ENCODE measurements at regions not wholly inside any gene's neighbourhood (a gene's known extent, or its start where the extent isn't known, plus 50 kb on each side); places are given as distances from the start of the nearest gene placed in this dataset.
A peak's percentile ranks its signal among the peaks of the same experiment; 100 is the strongest.

DNA sequence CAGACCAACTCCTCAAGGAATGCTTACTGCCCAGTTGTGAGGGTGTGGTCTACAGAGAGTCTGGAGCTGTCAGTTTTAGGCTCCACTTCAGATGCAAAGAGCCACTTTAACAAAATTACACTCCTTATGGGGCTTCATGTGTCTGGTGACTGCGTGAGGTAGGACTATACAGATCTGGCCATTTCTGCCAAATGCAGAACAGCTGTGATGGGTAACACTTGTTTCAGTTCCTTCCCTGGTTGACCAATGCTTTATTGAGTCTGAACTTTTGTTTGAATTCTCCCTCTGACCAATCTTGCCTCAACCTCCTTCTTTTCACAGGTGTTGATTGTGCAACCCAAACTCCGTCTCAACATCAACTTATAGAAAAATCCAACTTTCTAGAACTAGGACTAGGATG lies 181.2 kb downstream of the OMA1 start:
- Mint-ChIP-seq H3K27ac (no peak overlapping the region), H3K4me3 (no peak overlapping the region), H3K36me3 (peaks cover 2% of the 10 kb centered on the region), H3K27me3 (ENCODE audit: insufficient read depth, low read depth) (no peaks in the 10 kb centered on the region), H3K4me1 (peaks cover 40% of the 10 kb centered on the region), H3K9me3 (peaks cover 14% of the 10 kb centered on the region)
- TF ChIP-seq EZH2 (IDR thresholded peaks at IDR 0.05) (no peak), CTCF (IDR thresholded peaks at IDR 0.05) (no peak), EZH2phosphoT487 (IDR thresholded peaks at IDR 0.05) (no peak)
- no peak overlapping the region for H2AFZ ChIP-seq (replicated peaks)
- no peak overlapping the region for H3K27ac ChIP-seq
- peaks cover 6% of the 10 kb centered on the region for H3F3A ChIP-seq (ENCODE audit: low read depth)
- no peak overlapping the region for H3K9ac ChIP-seq
- H3K36me3 ChIP-seq: no peaks in the 10 kb centered on the region
- H3K4me1 ChIP-seq: peaks cover 16% of the 10 kb centered on the region
- no peak overlapping the region for H3K4me2 ChIP-seq
- H3K9me3 ChIP-seq (ENCODE audit: low read depth): no peaks in the 10 kb centered on the region
- H3K79me2 ChIP-seq (ENCODE audit: low read depth): no peaks in the 10 kb centered on the region
- H3K27me3 ChIP-seq: no peaks in the 10 kb centered on the region
- H3K4me3 ChIP-seq: no peak overlapping the region
- DNase-seq (ENCODE audit: low spot score): no peak
- H4K20me1 ChIP-seq (ENCODE audit: low read depth): no peaks in the 10 kb centered on the region

DNA sequence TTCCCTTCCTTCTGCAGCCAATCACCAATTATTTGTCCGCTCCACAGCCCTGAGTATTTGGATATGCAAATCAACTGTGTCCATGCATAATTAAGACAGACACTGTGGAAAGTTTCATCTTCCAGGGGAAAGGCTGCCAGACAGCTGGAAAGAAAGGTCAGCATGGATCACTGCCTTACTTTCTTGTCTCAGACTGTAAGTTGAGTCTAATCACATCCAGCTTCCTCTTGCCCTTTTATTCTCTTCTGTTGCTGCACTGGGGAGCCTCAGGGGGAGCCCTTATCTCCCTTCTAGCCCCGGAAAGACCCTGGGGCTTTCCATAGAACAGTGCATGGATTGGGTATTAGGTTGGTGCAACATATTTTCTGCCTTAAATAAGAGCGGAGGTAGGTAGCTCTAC lies 182.9 kb downstream of the OMA1 start:
- Histone ChIP-seq H3K9ac (no peak overlapping the region), H3K4me2 (peak overlapping the region; percentile 55), H3K9me3 (ENCODE audit: low read depth) (no peaks in the 10 kb centered on the region), H2AFZ (replicated peaks) (no peak overlapping the region), H3K27me3 (no peaks in the 10 kb centered on the region), H3F3A (ENCODE audit: low read depth) (peaks cover 6% of the 10 kb centered on the region), H4K20me1 (ENCODE audit: low read depth) (no peaks in the 10 kb centered on the region), H3K4me1 (peaks cover 16% of the 10 kb centered on the region), H3K36me3 (no peaks in the 10 kb centered on the region), H3K79me2 (ENCODE audit: low read depth) (no peaks in the 10 kb centered on the region), H3K27ac (no peak overlapping the region), H3K4me3 (no peak overlapping the region)
- H3K36me3 Mint-ChIP-seq: no peaks in the 10 kb centered on the region
- peaks cover 46% of the 10 kb centered on the region for H3K4me1 Mint-ChIP-seq
- H3K27ac Mint-ChIP-seq: peak overlapping the region; percentile 22
- H3K27me3 Mint-ChIP-seq (ENCODE audit: insufficient read depth, low read depth): no peaks in the 10 kb centered on the region
- no peak for TF ChIP-seq EZH2phosphoT487 (IDR thresholded peaks at IDR 0.05)
- TF ChIP-seq EZH2 (IDR thresholded peaks at IDR 0.05): no peak
- TF ChIP-seq CTCF (IDR thresholded peaks at IDR 0.05): peak; percentile 43
- no peak overlapping the region for H3K4me3 Mint-ChIP-seq
- peak; percentile 69 for DNase-seq (ENCODE audit: low spot score)
- peaks cover 8% of the 10 kb centered on the region for H3K9me3 Mint-ChIP-seq

- Histone ChIP-seq H3K4me1 (peaks cover 29% of the 10 kb centered on the region), H3K4me2 (no peak overlapping the region), H3K27me3 (no peaks in the 10 kb centered on the region), H3K4me3 (no peak overlapping the region), H3K9me3 (ENCODE audit: low read depth) (no peaks in the 10 kb centered on the region), H3K36me3 (no peaks in the 10 kb centered on the region), H3K79me2 (ENCODE audit: low read depth) (no peaks in the 10 kb centered on the region), H3K27ac (no peak overlapping the region), H2AFZ (replicated peaks) (no peak overlapping the region), H3K9ac (no peak overlapping the region), H3F3A (ENCODE audit: low read depth) (peaks cover 6% of the 10 kb centered on the region), H4K20me1 (ENCODE audit: low read depth) (no peaks in the 10 kb centered on the region)
- H3K9me3 Mint-ChIP-seq: peaks cover 4% of the 10 kb centered on the region
- H3K36me3 Mint-ChIP-seq: no peaks in the 10 kb centered on the region
- no peak for DNase-seq (ENCODE audit: low spot score)
- H3K4me3 Mint-ChIP-seq: no peak overlapping the region
- H3K27me3 Mint-ChIP-seq (ENCODE audit: insufficient read depth, low read depth): no peaks in the 10 kb centered on the region
- TF ChIP-seq EZH2 (IDR thresholded peaks at IDR 0.05) (no peak), EZH2phosphoT487 (IDR thresholded peaks at IDR 0.05) (no peak), CTCF (IDR thresholded peaks at IDR 0.05) (no peak)
- peaks cover 66% of the 10 kb centered on the region for H3K4me1 Mint-ChIP-seq
- no peak overlapping the region for H3K27ac Mint-ChIP-seq
Observed at GRCh38 chr1:58361134-58361533, 185.4 kb downstream of the OMA1 start.

All from neural progenitor cell (in vitro differentiated cells).